OCI-LY1 (cell line): ENCODE measurements at regions not wholly inside any gene's neighbourhood (a gene's known extent, or its start where the extent isn't known, plus 50 kb on each side); places are given as distances from the start of the nearest gene placed in this dataset.

ENCODE experiments used
- H2AFZ ChIP-seq: fragments of 200-600 bp; sonication (generic), shearing (Covaris generic); 2 replicates; pipeline ENCODE4 v1.6.0; 2014; ENCODE audit warnings: antibody characterized with exemption, mild to moderate bottlenecking, low read length
- H3F3A ChIP-seq: fragments of 200-600 bp; sonication (generic), shearing (Covaris generic); 2 replicates; pipeline ENCODE4 v1.6.0; 2014; ENCODE audit warnings: mild to moderate bottlenecking, antibody characterized with exemption, low read length, moderate library complexity; ENCODE audit not compliant: insufficient read depth
- H3K27ac ChIP-seq: fragments of 200-600 bp; sonication (generic); 2 replicates; pipeline ENCODE4 v1.5.1; 2014; ENCODE audit warnings: low read length, mixed run types, mild to moderate bottlenecking, low read depth; ENCODE audit not compliant: poor library complexity, severe bottlenecking
- H3K27me3 ChIP-seq: fragments of 200-600 bp; sonication (generic); 2 replicates; pipeline ENCODE4 v1.6.0; 2014; ENCODE audit warnings: antibody characterized with exemption, mild to moderate bottlenecking, low read length, moderate library complexity; ENCODE audit not compliant: insufficient read depth
- H3K36me3 ChIP-seq: fragments of 200-600 bp; sonication (generic); 2 replicates; pipeline ENCODE4 v1.6.1; 2014; ENCODE audit warnings: mild to moderate bottlenecking, antibody characterized with exemption, low read length, moderate library complexity, mixed read lengths; ENCODE audit not compliant: insufficient read depth
- H3K4me1 ChIP-seq: fragments of 200-600 bp; sonication (generic); 2 replicates; pipeline ENCODE4 v1.5.1; 2014; ENCODE audit warnings: mild to moderate bottlenecking, low read length, moderate library complexity; ENCODE audit not compliant: insufficient read depth, severe bottlenecking
- H3K4me2 ChIP-seq: fragments of 200-600 bp; sonication (generic), shearing (Covaris generic); 2 replicates; pipeline ENCODE4 v1.6.1; 2014; ENCODE audit warnings: low read length
- H3K4me3 ChIP-seq: fragments of 200-600 bp; sonication (generic); 2 replicates; pipeline ENCODE4 v1.5.1; 2014; ENCODE audit warnings: low read length, low read depth, mild to moderate bottlenecking, mixed read lengths; ENCODE audit not compliant: poor library complexity, severe bottlenecking
- H3K79me2 ChIP-seq: fragments of 200-600 bp; shearing (Covaris generic); 2 replicates; pipeline ENCODE4 v1.6.1; 2016; ENCODE audit warnings: mixed run types, low read length, mixed read lengths; ENCODE audit not compliant: insufficient read depth
- H3K9ac ChIP-seq: fragments of 200-600 bp; sonication (generic), shearing (Covaris generic); 2 replicates; pipeline ENCODE4 v1.6.1; 2014; ENCODE audit warnings: mild to moderate bottlenecking, low read length, mixed read lengths
- H3K9me2 ChIP-seq: fragments of 200-600 bp; sonication (generic), shearing (Covaris generic); 2 replicates; pipeline ENCODE4 v1.6.1; 2014; ENCODE audit warnings: low read depth, mild to moderate bottlenecking, low read length, mixed read lengths
- H3K9me3 ChIP-seq: fragments of 200-600 bp; shearing (Covaris generic); 2 replicates; pipeline ENCODE4 v1.6.1; 2014; ENCODE audit warnings: low read length, mixed read lengths
- H4K20me1 ChIP-seq: fragments of 200-600 bp; sonication (generic), shearing (Covaris generic); 2 replicates; pipeline ENCODE4 v1.6.0; 2016; ENCODE audit warnings: mild to moderate bottlenecking, low read length; ENCODE audit not compliant: insufficient read depth
- EZH2 ChIP-seq: fragments of 200-600 bp; sonication (generic), shearing (Covaris generic); IDR thresholded peaks from 2 replicates; pipeline ENCODE4 v1.8.0; 2017; ENCODE audit warnings: borderline replicate concordance, mixed run types, mild to moderate bottlenecking, antibody characterized with exemption, low read length, moderate library complexity, mixed read lengths
- TF ChIP-seq, protein P1 (sequence below): fragments of 200-600 bp; sonication (generic), shearing (Covaris generic); IDR thresholded peaks from 2 replicates; pipeline ENCODE4 v1.5.1; 2017; ENCODE audit warnings: mild to moderate bottlenecking, antibody characterized with exemption, low read length, moderate library complexity, mixed read lengths

DNA sequence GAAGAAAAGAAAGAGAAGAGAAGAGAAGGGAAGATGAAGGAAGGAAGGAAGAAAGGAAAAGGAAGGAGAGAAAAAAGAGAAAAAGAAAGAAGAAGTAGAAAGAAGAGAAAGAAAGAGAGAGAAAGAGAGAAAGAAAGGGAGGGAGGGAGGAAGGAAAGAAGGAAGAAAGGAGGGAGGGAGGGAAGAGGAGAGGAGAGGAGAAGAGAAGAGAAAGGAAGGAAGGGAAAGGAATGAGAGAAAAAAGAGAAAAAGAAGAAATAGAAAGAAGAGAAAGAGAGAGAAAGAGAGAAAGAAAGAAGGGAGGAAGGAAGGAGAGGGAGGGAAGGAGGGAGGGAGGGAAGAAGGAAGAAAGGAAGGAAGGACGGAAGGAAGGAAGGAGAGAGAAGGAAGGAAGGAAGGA is 217.9 kb upstream of the POU1F1 start:
- TF ChIP-seq EZH2: no peak
- TF ChIP-seq, protein P1, sequence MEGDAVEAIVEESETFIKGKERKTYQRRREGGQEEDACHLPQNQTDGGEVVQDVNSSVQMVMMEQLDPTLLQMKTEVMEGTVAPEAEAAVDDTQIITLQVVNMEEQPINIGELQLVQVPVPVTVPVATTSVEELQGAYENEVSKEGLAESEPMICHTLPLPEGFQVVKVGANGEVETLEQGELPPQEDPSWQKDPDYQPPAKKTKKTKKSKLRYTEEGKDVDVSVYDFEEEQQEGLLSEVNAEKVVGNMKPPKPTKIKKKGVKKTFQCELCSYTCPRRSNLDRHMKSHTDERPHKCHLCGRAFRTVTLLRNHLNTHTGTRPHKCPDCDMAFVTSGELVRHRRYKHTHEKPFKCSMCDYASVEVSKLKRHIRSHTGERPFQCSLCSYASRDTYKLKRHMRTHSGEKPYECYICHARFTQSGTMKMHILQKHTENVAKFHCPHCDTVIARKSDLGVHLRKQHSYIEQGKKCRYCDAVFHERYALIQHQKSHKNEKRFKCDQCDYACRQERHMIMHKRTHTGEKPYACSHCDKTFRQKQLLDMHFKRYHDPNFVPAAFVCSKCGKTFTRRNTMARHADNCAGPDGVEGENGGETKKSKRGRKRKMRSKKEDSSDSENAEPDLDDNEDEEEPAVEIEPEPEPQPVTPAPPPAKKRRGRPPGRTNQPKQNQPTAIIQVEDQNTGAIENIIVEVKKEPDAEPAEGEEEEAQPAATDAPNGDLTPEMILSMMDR: no peak
- Histone ChIP-seq H3K27ac (no peak overlapping the region), H3K9ac (no peak overlapping the region), H3K4me3 (no peak overlapping the region), H4K20me1 (no peaks in the 10 kb centered on the region), H3K36me3 (no peaks in the 10 kb centered on the region), H3F3A (no peaks in the 10 kb centered on the region), H3K4me1 (no peaks in the 10 kb centered on the region), H3K27me3 (no peaks in the 10 kb centered on the region), H3K4me2 (no peak overlapping the region), H3K9me2 (no peaks in the 10 kb centered on the region), H3K9me3 (no peaks in the 10 kb centered on the region), H2AFZ (no peak overlapping the region), H3K79me2 (no peaks in the 10 kb centered on the region)

DNA sequence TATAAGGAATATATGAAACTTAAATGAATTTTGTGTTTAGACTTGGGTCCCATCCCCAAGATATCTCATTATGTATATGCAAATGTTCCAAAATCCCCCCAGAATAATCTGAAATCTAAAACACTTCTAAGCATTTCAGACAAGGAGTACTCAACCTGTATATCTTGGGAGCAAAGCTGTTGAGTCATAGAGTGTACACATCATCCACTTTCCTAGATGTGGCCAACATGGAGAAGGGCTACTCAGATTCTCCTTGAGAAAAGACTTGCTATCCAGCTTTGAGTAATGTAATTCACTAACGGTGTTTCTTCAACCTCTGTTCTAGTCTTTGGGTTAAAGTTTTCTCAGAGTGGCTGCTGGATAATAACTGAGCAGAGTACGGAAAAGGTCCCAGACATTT is 215.5 kb upstream of the POU1F1 start:
- no peaks in the 10 kb centered on the region for H3K79me2 ChIP-seq
- no peaks in the 10 kb centered on the region for H3K4me1 ChIP-seq
- TF ChIP-seq, protein P1: no peak
- TF ChIP-seq EZH2: no peak
- no peaks in the 10 kb centered on the region for H3K27me3 ChIP-seq
- H3K9me3 ChIP-seq: no peaks in the 10 kb centered on the region
- no peaks in the 10 kb centered on the region for H3F3A ChIP-seq
- H3K36me3 ChIP-seq: no peaks in the 10 kb centered on the region
- no peak overlapping the region for H2AFZ ChIP-seq
- no peak overlapping the region for H3K4me3 ChIP-seq
- no peaks in the 10 kb centered on the region for H4K20me1 ChIP-seq
- no peak overlapping the region for H3K9ac ChIP-seq
- no peak overlapping the region for H3K27ac ChIP-seq
- H3K9me2 ChIP-seq: no peaks in the 10 kb centered on the region
- no peak overlapping the region for H3K4me2 ChIP-seq

DNA sequence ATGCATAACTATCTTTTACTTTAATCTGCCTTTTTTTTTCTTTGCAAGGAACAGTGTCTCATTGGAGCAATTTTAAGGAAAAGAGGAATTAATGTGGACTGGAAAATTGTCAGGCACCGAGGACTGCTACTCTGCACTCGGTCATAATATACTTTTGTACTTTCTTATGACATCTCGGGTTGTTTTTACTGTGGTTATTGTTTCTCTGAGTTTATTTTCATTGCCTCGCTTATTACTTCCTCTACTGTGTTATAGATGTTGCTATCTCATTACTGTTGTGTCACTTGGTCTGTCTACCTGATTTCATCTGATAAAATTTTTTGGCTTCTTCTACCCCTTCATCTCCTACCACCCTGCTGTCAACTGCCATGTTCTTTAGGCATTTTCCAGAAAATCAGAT is 213.5 kb upstream of the POU1F1 start:
- Histone ChIP-seq H3K4me3 (no peak overlapping the region), H3K9me2 (no peaks in the 10 kb centered on the region), H2AFZ (no peak overlapping the region)

More for the DNA sequence above, 213.5 kb upstream of the POU1F1 start:
- H3K27ac ChIP-seq: no peak overlapping the region
- H3K4me2 ChIP-seq: no peak overlapping the region
- no peaks in the 10 kb centered on the region for H3K9me3 ChIP-seq
- no peaks in the 10 kb centered on the region for H3K79me2 ChIP-seq
- H3K9ac ChIP-seq: no peak overlapping the region
- no peaks in the 10 kb centered on the region for H3K4me1 ChIP-seq
- no peaks in the 10 kb centered on the region for H3K36me3 ChIP-seq
- no peaks in the 10 kb centered on the region for H3F3A ChIP-seq
- no peaks in the 10 kb centered on the region for H3K27me3 ChIP-seq
- no peaks in the 10 kb centered on the region for H4K20me1 ChIP-seq
- TF ChIP-seq, protein P1: no peak
- TF ChIP-seq EZH2: no peak
